ENCODE measurements at regions not wholly inside any gene's neighbourhood (a gene's known extent, or its start where the extent isn't known, plus 50 kb on each side); places are given as distances from the start of the nearest gene placed in this dataset.

GRCh38 chr3:125645616-125646015 lies 50.3 kb upstream of the OSBPL11 start:
- no peaks in the 10 kb centered on the region for H3K36me3 ChIP-seq
- no peak overlapping the region for H3K4me3 ChIP-seq
- TF ChIP-seq POLR2A (IDR thresholded peaks at IDR 0.05) (no peak), CTCF (IDR thresholded peaks at IDR 0.05) (no peak)
- H3K27ac ChIP-seq = peak overlapping the region in 2 of 3 donors; percentile 82 to 88
- 100% methylated on average over 1 of the region's 2 CpGs for WGBS (ENCODE audit: insufficient coverage, low coverage, low lambda C conversion rate, missing lambda C conversion rate)
- H3K27me3 ChIP-seq = no peaks in the 10 kb centered on the region
- intact Hi-C loops (cut with DNase I) = no loop called here
- H3K4me1 ChIP-seq = peaks cover 0 to 62% (median 25%) of the 10 kb centered on the region in 4 donors
- ATAC-seq = no peak
- no peaks in the 10 kb centered on the region for H3K9me3 ChIP-seq
- no peak for DNase-seq

- H3K4me1 ChIP-seq = peaks cover 0 to 56% (median 25%) of the 10 kb centered on the region in 4 donors
- DNase-seq (no peak), ATAC-seq (no peak)
- no peak overlapping the region for H3K4me3 ChIP-seq
- no peaks in the 10 kb centered on the region for H3K9me3 ChIP-seq
- TF ChIP-seq POLR2A (IDR thresholded peaks at IDR 0.05) = no peak
- no peak for TF ChIP-seq CTCF (IDR thresholded peaks at IDR 0.05)
- H3K27ac ChIP-seq = no peak overlapping the region
- no peaks in the 10 kb centered on the region for H3K36me3 ChIP-seq
- WGBS (ENCODE audit: insufficient coverage, low coverage, low lambda C conversion rate, missing lambda C conversion rate) = 90% methylated on average over 1 of the region's 1 CpG
- intact Hi-C loops (cut with DNase I) = no loop called here
- H3K27me3 ChIP-seq = no peaks in the 10 kb centered on the region
These were observed 51.3 kb upstream of the OSBPL11 start for GRCh38 chr3:125646581-125646980.

DNA sequence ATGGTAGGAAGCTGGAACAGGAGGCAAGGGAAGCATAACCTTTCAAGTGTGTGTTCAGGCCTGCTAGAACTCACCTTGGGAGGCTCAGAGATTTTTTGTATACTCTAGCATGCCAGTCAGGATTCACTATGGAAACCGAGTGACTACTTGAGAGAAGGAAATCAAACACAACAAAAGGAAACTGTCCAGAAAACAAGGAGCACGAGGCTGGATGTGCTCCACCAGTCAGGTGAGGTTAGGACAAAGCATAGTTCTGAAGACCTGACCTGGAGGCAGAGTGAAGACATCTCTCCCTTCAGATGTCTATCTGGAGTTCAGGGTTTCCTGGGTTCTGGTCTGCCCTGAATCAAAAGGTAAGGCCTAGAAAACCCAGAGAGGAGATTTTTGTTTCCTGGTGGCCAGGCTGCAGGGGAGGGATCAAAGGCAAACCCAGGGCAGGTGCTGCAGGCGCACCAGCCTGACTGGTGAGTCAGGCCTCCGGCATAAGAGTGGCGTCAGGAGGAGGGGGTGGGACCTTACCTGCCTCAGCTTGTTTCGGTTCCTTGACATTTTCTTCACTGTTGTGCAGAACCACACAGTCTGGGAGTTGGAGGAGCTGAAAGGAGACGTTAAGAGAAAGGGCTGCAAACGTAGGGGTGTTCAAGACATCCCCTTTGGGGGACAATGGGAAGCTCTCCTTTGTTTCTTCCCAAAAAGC lies 52.2 kb upstream of the OSBPL11 start:
- H3K9me3 ChIP-seq = no peaks in the 10 kb centered on the region
- TF ChIP-seq CTCF (IDR thresholded peaks at IDR 0.05) (no peak), POLR2A (IDR thresholded peaks at IDR 0.05) (peak; percentile 15)
- H3K36me3 ChIP-seq = no peaks in the 10 kb centered on the region
- H3K27me3 ChIP-seq = no peaks in the 10 kb centered on the region
- H3K4me3 ChIP-seq = no peak overlapping the region
- peaks cover 0 to 47% (median 22%) of the 10 kb centered on the region in 4 donors for H3K4me1 ChIP-seq
- WGBS (ENCODE audit: insufficient coverage, low coverage, low lambda C conversion rate, missing lambda C conversion rate) = 54% methylated on average over 7 of the region's 8 CpGs
- H3K27ac ChIP-seq = peak overlapping the region in 2 of 3 donors; percentile 36 to 46
- intact Hi-C loops (cut with DNase I) = no loop called here
- ATAC-seq = peak; percentile 46 to 74 (median 61)
- peak in 2 of 3 donors; percentile 63 for DNase-seq

DNA sequence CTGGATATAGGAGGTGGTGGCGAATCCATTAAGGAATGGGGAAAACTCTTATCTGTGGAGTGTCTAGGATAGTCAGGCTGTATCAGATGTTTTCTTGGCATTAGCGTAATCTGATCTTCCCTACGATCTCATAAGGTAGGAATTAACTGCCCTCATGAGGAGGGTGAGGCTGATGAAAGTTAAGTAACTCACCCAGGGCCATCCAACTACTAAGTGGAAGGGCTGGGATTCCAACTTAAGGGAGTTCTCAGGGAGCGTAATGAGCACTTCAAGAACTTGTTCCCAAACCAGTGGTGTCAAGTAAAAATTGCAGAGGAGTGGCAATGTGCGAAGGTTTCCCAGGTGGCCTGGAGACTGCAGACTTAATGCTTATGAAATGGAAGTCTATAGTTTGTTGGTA lies 55.9 kb upstream of the OSBPL11 start:
- 91% methylated on average over 5 of the region's 5 CpGs for WGBS (ENCODE audit: insufficient coverage, low coverage, low lambda C conversion rate, missing lambda C conversion rate)
- TF ChIP-seq CTCF (IDR thresholded peaks at IDR 0.05) (no peak), POLR2A (IDR thresholded peaks at IDR 0.05) (no peak)
- ATAC-seq = no peak
- no peak for DNase-seq
- Histone ChIP-seq H3K4me3 (no peak overlapping the region), H3K4me1 (peaks cover 0 to 19% (median 9%) of the 10 kb centered on the region in 4 donors), H3K27me3 (no peaks in the 10 kb centered on the region), H3K36me3 (no peaks in the 10 kb centered on the region), H3K9me3 (no peaks in the 10 kb centered on the region), H3K27ac (no peak overlapping the region)
- intact Hi-C loops (cut with DNase I) = no loop called here

Measured in right lobe of liver (tissue), 6 donors.